OCI-LY3 (cell line): ENCODE measurements at regions not wholly inside any gene's neighbourhood (a gene's known extent, or its start where the extent isn't known, plus 50 kb on each side); places are given as distances from the start of the nearest gene placed in this dataset.

Source experiments
- H2AFZ ChIP-seq: fragments of 200-600, 300-600 bp; shearing (Covaris generic); 2 replicates; pipeline ENCODE4 v1.6.0; 2014; ENCODE audit warnings: antibody characterized with exemption, low read depth, low read length
- H3K27ac ChIP-seq: fragments of 200-600, 300-600 bp; sonication (generic); 2 replicates; pipeline ENCODE4 v1.5.1; 2014; ENCODE audit warnings: mild to moderate bottlenecking, low read length, moderate library complexity, mixed read lengths
- H3K27me3 ChIP-seq: fragments of 200-600, 300-600 bp; sonication (generic); 2 replicates; pipeline ENCODE4 v1.6.1; 2014; ENCODE audit warnings: low read depth, low read length, mixed read lengths
- H3K36me3 ChIP-seq: fragments of 200-600, 300-600 bp; sonication (generic); replicated peaks from 2 replicates; pipeline ENCODE3; 2014; ENCODE audit warnings: low read depth, low read length, mixed read lengths
- H3K4me1 ChIP-seq: fragments of 300-600, 200-600 bp; sonication (generic); 2 replicates; pipeline ENCODE4 v1.6.1; 2014; ENCODE audit warnings: low read length, mixed read lengths
- H3K4me2 ChIP-seq: fragments of 200-600, 300-600 bp; sonication (generic); 2 replicates; pipeline ENCODE4 v1.6.1; 2014; ENCODE audit warnings: low read length, mixed read lengths
- H3K4me3 ChIP-seq: fragments of 300-600, 200-600 bp; sonication (generic); 2 replicates; pipeline ENCODE4 v1.5.1; 2014; ENCODE audit warnings: antibody characterized with exemption, mild to moderate bottlenecking, low read length, moderate library complexity
- H3K79me2 ChIP-seq: fragments of 300-600, 200-600 bp; shearing (Covaris generic); 2 replicates; pipeline ENCODE4 v1.6.1; 2014; ENCODE audit warnings: mild to moderate bottlenecking, low read length, mixed read lengths
- H3K9ac ChIP-seq: fragments of 300-600, 200-600 bp; shearing (Covaris generic); 2 replicates; pipeline ENCODE4 v1.6.0; 2014; ENCODE audit warnings: mild to moderate bottlenecking, low read length, moderate library complexity
- H3K9me3 ChIP-seq: fragments of 200-600, 300-600 bp; shearing (Covaris generic); 2 replicates; pipeline ENCODE4 v1.6.1; 2014; ENCODE audit warnings: low read length, mixed read lengths; ENCODE audit not compliant: insufficient read depth
- H4K20me1 ChIP-seq: fragments of 200-600, 300-600 bp; sonication (generic); 2 replicates; pipeline ENCODE4 v1.6.1; 2016; ENCODE audit warnings: low read length, mixed read lengths; ENCODE audit not compliant: insufficient read depth
- CTCF ChIP-seq: fragments of 200-600, 300-600 bp; sonication (generic); IDR thresholded peaks from 2 replicates; pipeline ENCODE4 v1.5.1; 2014; ENCODE audit warnings: antibody characterized with exemption, low read length, low read depth
- EZH2phosphoT487 ChIP-seq: fragments of 200-600 bp; shearing (Covaris generic); IDR thresholded peaks from 2 replicates; pipeline ENCODE4 v1.6.1; 2018; ENCODE audit warnings: antibody characterized with exemption, mixed run types, low read depth

GRCh38 chr3:16788440-16789056, 96.2 kb upstream of the PLCL2 start:
- no peak for TF ChIP-seq CTCF
- no peak for TF ChIP-seq EZH2phosphoT487
- H3K27ac ChIP-seq: no peak overlapping the region
- H3K9ac ChIP-seq: no peak overlapping the region
- no peaks in the 10 kb centered on the region for H3K36me3 ChIP-seq
- no peak overlapping the region for H2AFZ ChIP-seq
- H3K9me3 ChIP-seq: no peaks in the 10 kb centered on the region
- H3K4me2 ChIP-seq: no peak overlapping the region
- peaks cover 6% of the 10 kb centered on the region; the same call in 1 of the 2 replicates for H3K4me1 ChIP-seq
- no peaks in the 10 kb centered on the region for H3K27me3 ChIP-seq
- H3K79me2 ChIP-seq: no peaks in the 10 kb centered on the region
- no peak overlapping the region for H3K4me3 ChIP-seq
- no peaks in the 10 kb centered on the region for H4K20me1 ChIP-seq

GRCh38 chr3:16789344-16790120, 95.2 kb upstream of the PLCL2 start:
- no peak for TF ChIP-seq EZH2phosphoT487
- Histone ChIP-seq H3K4me3 (no peak overlapping the region), H3K4me2 (no peak overlapping the region), H3K9me3 (no peaks in the 10 kb centered on the region), H3K27me3 (no peaks in the 10 kb centered on the region), H3K79me2 (no peaks in the 10 kb centered on the region), H3K9ac (no peak overlapping the region), H3K36me3 (no peaks in the 10 kb centered on the region), H3K4me1 (peaks cover 6% of the 10 kb centered on the region; the same call in 1 of the 2 replicates), H4K20me1 (no peaks in the 10 kb centered on the region), H3K27ac (no peak overlapping the region), H2AFZ (no peak overlapping the region)

- no peaks in the 10 kb centered on the region for H3K27me3 ChIP-seq
- no peak overlapping the region for H3K4me2 ChIP-seq
- TF ChIP-seq EZH2phosphoT487 (no peak), CTCF (no peak)
- no peak overlapping the region for H3K27ac ChIP-seq
- no peak overlapping the region for H2AFZ ChIP-seq
- H3K4me3 ChIP-seq: no peak overlapping the region
- no peaks in the 10 kb centered on the region for H3K9me3 ChIP-seq
- H3K4me1 ChIP-seq: peaks cover 12% of the 10 kb centered on the region
- no peaks in the 10 kb centered on the region for H3K79me2 ChIP-seq
- no peak overlapping the region for H3K9ac ChIP-seq
- H4K20me1 ChIP-seq: no peaks in the 10 kb centered on the region
- H3K36me3 ChIP-seq: no peaks in the 10 kb centered on the region
These were observed 94.0 kb upstream of the PLCL2 start for GRCh38 chr3:16790432-16791400.

GRCh38 chr3:16793321-16793720, 91.4 kb upstream of the PLCL2 start:
- peaks cover 13% of the 10 kb centered on the region for H3K4me1 ChIP-seq
- H3K9me3 ChIP-seq: no peaks in the 10 kb centered on the region
- TF ChIP-seq CTCF (no peak), EZH2phosphoT487 (no peak)
- H3K4me3 ChIP-seq: no peak overlapping the region
- H3K79me2 ChIP-seq: no peaks in the 10 kb centered on the region
- no peaks in the 10 kb centered on the region for H3K27me3 ChIP-seq
- H4K20me1 ChIP-seq: no peaks in the 10 kb centered on the region
- no peak overlapping the region for H2AFZ ChIP-seq
- no peak overlapping the region for H3K27ac ChIP-seq
- no peak overlapping the region for H3K4me2 ChIP-seq
- H3K9ac ChIP-seq: no peak overlapping the region
- H3K36me3 ChIP-seq: no peaks in the 10 kb centered on the region
